IPS-NIHi7 (cell line): ENCODE measurements at regions not wholly inside any gene's neighbourhood (a gene's known extent, or its start where the extent isn't known, plus 50 kb on each side); places are given as distances from the start of the nearest gene placed in this dataset.

Source experiments
- DNase-seq: peaks from one replicate; pipeline ENCODE4 v3.0.0; 2012; ENCODE audit warnings: mixed read lengths; ENCODE audit errors: extremely low spot score

GRCh38 chrX:40167850-40168479 is 70.2 kb upstream of the BCOR start:
- DNase-seq: no peak

DNA sequence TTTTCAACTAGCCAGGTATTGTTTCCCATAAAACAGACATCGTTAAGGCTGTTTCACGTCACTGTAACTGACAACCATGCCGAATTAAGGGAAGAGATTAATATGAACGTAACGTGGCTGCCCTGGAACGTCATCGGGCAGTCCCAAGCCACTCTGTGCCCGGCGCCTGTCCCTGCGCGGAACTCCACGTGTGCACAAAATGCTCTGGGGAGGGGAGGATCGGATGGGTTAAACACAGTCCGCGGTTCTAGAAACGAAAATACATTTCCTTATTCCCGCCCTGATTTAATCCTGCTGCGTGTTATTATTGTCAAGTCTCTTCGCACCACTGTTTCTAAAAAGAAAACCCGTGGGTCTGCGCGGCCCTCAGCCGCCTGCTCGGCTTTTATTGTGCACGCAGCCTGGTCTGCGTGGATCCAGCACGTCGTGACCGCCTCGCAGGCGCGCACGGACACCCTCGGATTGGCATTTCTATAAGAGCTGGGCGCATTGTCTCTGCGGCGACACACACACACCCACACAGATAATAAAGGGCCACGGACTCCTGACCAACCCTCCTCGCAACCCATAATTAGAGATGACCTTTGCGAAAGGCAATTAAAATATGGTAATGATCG is 69.6 kb upstream of the BCOR start:
- no peak for DNase-seq

DNA sequence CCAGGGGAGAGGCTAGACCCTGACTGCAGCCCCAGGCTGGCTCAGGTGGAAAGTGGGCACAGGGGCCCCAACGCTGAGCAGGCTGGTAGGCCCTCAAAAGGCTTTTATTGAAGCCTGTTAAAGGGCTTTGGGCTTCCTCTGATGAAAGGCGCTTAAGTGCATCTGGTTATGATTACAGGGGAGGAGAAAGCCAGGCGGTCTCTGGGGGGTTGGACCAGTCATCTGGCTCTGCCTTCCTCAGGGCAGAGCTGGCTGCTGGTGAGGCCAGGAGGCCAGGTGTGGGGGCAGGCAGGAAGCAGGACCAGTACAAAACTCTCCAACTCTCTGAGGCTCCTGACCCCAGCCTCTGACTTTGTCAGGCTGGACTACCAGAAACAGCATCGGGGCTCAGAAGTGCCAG is 68.8 kb upstream of the BCOR start:
- no peak for DNase-seq

DNA sequence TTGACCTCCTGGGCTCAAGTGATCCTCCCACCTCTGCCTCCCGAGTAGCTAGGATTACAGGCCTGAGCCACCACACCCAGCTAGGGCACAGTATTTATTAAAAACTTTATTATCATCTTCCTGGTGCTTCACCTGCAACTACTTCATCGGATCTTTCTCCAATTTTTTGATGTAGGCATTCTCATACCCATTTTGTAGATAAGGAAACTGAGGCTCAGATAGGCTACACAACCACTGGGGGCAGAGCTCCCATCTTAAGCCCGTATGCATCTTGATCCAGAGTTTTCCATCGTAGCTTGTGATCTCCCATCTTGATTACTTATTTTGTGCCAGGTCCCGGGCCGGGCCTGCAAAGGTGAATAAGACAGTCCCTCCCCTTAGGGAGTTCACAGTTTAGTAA is 68.1 kb upstream of the BCOR start:
- no peak for DNase-seq

GRCh38 chrX:40165206-40165605 is 67.4 kb upstream of the BCOR start:
- DNase-seq: no peak

- DNase-seq: no peak
Measured at GRCh38 chrX:40164751-40165150, 67.0 kb upstream of the BCOR start.

GRCh38 chrX:40158036-40158706 is 60.4 kb upstream of the BCOR start:
- peak; percentile 60 for DNase-seq

GRCh38 chrX:40157228-40158035 is 59.7 kb upstream of the BCOR start:
- DNase-seq: no peak

- DNase-seq: no peak
Measured at GRCh38 chrX:40156470-40157227, 58.9 kb upstream of the BCOR start.

DNA sequence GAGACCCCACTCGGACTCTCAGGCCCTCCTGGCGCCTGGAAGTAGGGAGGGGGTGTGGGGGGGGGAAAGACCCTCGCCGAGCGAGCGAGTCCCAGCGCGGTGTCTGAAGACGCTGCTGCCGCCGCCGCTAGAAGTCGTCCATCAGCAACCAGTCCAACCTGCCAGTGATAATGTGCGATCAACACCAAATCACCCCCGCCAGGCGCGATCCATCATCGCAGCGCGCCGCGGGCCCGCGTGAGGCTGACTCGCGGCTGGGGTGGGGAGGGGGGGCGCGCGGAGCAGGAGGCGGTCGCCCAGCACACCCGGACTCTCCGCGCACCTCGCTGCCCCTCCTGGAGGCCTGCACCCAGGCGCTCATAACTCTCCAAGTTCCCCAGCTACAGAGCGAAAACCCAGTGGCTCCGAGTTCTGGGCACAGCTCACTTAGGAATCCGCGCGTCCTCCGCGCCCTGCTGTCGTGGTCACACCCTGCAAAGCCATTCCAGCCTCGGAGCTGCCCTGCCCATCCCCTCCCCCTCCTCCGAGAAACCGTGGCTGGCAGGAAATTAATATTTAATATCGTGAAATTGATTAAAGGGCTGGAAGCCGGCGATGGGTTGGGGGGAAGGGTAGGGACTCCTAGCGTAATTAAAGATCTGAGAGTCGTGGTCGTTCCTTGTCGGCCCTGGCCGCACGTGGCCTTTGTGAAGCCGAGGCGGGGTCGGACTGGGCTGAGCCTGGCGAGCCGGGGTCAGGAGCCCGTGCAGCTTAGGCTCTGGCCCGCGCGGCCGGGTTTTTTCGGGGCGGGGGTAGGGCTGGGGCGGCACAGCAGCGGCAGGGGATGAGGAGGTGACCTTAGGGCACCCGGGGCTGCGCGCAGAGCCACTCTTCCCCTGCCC is 58.1 kb upstream of the BCOR start:
- DNase-seq: no peak

DNA sequence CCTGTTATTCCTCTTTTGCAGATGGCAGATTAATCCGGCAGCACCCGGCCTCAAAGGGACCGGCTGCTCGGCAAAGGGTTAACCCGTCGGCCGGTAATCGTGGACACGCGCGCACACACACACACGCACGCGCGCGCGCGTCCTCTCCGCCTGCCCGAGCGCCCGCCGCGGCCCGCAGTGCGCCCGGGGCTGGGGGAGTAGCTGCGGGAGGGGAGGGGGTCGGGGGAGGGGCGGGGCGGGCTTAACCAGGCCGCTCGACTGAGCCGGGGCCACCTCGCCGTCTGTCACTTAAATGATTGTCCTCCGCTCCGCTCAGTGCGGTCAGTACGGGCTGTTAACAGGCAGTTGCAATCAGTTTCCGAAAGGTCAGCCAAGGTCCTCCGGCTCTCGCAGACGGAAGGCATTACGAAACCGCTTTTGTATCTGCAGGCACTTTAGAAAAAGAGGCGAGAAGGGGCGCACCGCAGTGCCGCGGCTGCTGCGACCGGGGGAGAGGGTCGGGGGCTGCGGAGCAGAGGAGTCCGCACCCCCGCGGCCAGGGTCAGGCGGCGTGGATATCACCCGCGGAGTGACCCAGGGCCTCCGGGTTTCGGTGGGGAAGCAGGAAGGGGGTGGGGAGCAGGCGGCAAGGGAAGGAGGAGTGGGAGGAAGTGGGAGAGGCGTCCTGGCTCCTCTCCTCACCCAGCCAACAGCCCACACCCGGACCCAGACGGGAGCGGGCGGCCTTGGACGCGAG is 57.3 kb upstream of the BCOR start:
- no peak for DNase-seq

DNA sequence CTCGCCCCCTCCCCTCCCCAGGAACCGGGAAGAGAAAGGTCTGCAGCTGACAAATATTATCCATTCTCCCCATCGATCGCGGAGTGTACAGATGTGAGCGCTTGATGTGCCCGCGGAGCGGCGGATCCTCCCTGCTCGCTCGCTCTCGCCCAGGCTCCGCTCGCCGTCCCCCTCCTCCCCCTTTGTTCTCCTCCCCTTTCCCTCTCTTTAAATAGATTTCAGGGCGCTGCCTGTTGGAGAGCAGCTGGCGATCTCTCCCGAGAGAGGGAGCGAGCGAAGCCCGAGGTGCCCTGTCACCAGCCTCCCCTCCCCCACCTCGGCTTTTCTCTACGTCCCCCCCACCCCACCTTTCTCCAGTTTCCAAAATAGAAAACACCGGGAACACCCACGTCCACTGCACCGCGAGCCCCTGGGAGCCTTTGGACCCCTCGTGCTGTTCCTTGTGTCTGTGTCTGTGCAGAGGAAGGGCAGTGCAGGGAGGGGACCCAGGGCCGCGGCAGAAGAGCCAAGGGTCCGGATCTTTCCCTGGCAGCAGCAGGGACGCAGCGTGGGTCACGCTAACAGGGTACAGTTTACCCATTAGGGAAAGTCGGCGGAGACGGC is 56.6 kb upstream of the BCOR start:
- no peak for DNase-seq

DNA sequence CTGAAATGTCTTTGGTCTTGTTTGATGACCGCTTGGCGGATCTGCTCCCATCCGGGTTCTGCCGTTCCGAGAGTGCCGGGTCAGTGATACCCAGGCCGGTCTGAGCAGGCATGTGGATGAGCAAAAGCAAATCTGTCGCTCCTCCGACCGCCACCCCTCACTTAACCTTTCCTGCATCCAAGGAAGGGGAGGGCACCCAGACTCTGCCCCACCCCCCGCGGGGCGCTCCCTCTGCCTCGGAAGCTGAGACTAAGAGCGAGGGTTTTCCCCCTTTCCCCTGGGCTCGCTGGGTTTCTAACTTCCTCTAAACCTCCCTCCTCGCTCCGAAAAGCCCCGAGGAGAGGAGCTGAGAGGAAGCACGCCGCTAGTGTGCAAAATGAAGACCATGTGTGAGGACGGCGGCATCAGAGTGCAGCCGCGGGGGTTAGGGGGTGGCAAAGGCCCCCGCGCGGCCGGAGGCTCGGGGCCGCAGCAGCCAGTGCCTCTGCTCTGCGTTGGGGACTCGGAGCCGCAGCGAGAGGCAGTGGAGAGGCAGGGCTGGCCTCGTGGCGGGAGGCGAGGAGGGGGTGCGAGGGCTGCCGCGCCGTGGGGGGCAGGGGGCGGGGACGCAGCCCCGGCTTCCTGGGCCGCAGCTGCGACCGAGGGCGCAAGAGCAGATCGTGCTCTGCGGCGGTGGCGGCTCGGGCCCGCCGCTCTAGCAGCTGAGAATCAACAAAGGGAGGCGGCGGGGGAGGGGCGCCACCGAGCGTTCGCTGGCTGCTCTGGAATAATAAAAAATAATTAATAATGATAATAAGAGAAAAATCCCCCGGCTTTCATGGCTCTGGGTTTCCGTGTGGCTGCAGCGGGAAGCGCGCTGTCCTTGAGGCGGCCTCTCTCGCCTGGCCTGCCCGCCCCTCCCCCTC is 55.8 kb upstream of the BCOR start:
- DNase-seq: no peak

GRCh38 chrX:40152741-40153344 is 55.1 kb upstream of the BCOR start:
- DNase-seq: no peak

DNA sequence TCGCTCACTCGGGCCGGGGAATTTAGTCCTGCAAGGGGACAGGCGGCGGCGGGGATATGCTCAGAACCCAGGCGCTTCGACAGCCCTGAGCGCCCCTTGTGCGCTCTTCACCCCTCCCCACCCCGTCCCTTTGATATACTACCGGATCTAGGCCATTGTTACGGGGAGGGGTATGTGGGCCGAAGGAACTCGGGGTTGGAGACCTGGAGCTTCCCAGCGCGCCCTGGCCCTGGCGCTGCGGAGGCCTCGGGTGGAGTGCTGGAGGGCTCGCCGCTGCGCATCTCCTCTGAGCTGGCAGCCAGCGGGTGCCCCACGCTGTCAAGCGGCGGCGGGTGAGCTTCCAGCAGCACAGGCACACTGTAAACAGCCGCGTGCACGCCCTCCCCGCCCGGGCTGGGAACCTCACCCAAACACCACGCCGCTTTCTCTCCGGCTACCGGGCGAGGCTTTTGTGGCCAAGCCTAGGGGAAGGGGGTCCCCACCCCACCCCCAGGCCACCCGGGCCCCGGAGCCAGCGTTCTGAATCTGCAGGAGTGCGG is 54.5 kb upstream of the BCOR start:
- DNase-seq: no peak

DNA sequence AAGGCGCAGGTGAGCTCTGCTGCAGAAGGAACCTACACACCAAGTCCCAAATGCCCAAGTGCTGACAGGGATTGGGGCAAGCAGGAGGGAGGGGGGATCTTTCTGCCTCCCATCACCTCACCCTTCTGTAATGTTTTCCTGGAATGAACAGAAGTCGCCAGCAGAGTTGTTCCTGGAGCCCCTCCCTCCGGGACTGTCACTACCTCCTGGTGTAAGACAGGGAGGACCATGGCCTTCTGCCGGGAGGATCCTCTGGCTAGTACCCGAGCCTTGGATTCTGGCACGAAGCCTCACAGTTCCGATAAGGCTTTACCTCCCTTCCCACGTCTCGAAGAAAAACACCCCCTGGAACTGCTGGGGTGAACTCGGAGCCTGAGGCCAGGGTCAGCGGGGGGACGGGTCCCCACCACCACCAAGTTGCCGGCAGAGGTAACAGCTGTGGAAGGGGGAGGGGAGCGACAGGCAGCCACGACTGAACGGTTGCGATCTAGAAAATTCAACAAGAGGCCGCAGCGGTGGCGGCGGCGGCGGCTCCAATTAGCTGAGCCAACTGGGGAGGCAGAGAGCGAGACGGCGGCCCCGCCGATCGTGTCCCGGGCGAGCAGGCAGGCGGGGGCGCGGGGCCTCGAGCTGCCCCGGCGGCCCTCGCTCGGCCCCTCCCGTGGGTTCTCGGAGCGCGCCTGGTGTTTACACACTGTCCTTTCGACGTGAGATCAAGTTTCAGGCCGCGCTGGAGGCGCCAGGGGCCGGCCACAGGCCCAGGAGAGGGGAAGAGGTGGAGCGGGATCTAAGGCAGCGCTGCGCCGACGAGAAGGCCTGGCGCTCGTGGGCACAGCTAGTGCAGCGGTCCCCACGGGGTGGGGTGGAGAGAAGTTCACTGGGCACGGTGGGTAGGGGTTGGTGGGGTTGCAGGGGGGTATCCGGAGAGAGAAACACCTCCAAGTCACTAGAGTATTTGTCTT is 53.7 kb upstream of the BCOR start:
- no peak for DNase-seq

- DNase-seq: no peak
Measured at GRCh38 chrX:40150503-40150902, 52.7 kb upstream of the BCOR start.
